ENCODE measurements at regions not wholly inside any gene's neighbourhood (a gene's known extent, or its start where the extent isn't known, plus 50 kb on each side); places are given as distances from the start of the nearest gene placed in this dataset.
"Not testable (repeated sequence)": the region's sequence is repeated elsewhere in the genome, so short reads cannot be mapped to it uniquely, and the experiment has no call there.

DNA sequence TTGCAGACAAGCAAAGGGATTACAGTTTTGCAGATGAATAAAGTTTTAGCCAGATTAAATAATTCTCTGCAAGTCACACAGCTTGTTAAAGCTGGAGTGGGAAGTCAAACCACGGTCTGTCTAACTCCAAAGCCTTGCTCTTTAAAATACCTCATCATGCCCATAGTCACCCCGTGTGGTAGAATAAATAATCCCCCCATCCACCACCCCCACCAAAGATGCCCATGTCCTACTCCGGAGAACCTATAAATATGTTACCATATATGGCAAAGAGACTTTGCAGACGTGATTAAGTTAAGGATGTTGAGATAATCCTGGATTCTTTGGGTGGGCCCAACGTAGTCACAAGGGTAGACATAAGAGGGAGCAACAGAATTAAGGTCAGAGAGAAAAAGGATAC is 118.7 kb downstream of the BEND2 start:
- no peak for DNase-seq (ENCODE audit: low read depth in 2 of 2)

DNA sequence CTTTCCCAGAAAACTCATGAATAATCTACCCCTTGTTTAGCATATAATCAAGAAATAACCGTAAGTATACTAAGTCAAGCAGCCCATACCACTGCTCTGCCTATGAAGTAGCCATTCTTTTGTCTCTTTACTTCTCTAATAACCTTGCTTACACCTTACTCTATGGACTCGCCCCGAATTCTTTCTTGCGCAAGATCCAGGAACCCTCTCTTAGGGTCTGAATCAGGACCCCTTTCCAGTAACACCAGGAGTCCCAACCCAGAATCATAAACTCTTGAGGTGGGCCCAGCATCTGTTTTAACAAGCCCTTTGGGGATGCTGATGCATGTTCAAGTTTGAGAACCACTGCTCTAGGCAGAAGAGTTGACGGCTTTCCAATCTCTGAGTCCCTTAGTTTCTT is 119.6 kb downstream of the BEND2 start:
- DNase-seq (ENCODE audit: low read depth in 2 of 2) = no peak

DNA sequence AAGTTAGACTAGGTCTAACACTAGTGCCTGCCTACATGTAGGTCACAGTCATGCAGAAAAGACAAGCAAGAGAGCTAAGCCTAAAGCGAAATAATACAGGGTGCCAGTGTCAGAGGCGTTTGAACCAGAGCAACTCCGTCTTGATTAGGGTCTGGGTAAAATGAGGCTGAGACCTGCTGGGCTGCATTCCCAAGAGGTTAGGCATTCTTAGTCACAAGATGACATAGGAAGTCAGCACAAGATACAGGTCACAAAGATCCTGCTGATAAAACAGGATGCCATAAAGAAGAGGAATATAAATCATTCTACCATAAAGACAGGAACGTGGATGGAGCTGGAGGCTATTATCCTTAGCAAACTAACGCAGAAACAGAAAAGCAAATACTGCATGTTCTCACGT is 120.9 kb downstream of the BEND2 start:
- no peak for DNase-seq (ENCODE audit: low read depth in 2 of 2)

DNA sequence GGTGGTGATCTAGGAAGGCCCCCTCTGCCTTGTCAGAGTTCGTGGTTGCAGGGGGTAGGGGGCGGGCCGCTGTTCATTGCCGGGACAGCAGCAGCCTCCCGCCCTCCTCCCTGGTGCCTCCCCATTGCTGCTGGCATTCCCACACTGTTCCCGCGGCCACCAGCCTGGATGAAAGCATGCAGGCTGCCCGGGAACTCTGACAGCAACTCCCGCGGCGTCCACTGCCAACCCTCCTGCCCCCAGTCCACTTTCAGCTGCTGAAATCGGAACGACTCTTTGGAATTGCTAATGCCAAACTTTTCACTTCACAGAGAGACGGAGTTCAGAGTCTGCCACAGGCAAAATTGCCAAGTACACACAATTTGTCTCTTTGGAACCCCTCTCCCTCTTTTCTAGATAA is 121.9 kb downstream of the BEND2 start:
- DNase-seq (ENCODE audit: low read depth in 2 of 2) = no peak

DNA sequence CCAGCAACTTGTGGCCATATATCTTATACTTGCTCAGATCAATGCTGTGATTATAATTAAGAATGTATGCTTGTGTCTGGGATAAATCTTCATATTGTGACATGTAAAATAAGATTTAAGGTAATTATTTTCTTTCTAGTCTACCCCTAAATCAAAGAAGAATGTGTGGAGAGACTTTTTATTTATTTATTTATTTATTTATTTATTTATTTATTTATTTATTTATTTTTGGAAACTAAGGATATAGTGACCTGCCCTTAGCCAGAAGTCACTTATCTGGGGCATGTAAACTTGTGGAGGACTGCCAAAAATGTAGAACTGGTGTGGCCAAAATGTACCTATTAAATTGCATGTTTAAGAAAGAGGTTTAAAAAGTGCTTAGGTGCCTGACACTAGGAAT is 144.3 kb downstream of the BEND2 start:
- DNase-seq (ENCODE audit: low read depth in 2 of 2) = no peak

DNA sequence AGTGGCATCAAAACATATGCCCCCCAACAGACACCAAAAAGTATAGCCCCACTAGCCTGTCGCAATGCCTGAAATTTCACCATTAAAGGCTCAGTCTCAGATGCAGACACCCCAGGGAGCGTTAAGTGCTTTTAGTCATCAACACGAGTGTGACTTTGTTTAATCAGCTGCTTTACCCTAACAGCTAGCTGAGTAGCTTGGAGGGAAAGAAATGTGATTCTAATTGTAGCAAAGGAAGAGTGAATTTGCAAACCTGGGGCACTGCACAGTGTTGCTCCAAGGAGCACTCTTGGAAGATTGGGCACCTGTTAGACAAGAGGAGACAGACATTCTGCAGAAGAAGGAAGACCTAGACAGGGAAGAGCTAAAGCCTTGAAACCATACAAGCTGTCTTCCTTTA is 145.1 kb downstream of the BEND2 start:
- no peak for DNase-seq (ENCODE audit: low read depth in 2 of 2)

DNA sequence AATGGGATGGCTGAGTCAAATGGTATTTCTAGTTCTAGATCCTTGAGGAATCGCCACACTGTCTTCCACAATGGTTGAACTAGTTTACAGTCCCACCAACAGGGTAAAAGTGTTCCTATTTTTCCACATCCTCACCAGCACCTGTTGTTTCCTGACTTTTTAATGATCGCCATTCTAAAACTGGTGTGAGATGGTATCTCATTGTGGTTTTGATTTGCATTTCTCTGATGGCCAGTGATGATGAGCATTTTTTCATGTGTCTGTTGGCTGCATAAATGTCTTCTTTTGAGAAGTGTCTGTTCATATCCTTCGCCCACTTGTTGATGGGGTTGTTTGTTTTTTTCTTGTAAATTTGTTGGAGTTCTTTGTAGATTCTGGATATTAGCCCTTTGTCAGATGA is 152.6 kb downstream of the BEND2 start:
- not testable (repeated sequence) for DNase-seq (ENCODE audit: low read depth in 2 of 2)

DNA sequence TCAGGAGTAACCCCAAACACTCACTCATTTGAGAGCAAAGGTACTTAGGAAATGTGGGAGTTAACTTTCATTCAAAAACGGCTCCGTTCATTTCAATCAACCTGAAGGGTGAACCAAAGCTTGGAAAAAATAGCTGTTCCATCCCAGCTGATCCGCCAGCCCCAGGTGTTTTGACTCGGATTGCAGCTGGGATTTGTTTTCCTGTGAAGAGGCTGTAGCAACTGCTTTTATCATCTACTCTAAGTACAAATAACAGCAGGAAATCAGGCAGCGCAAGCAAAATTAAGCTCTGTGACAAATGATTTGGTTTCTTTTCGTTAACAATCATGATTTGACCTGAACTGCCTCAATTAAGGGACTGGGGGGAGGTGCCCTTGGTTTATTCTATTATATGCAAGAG is 154.7 kb downstream of the BEND2 start:
- no peak for DNase-seq (ENCODE audit: low read depth in 2 of 2)

DNA sequence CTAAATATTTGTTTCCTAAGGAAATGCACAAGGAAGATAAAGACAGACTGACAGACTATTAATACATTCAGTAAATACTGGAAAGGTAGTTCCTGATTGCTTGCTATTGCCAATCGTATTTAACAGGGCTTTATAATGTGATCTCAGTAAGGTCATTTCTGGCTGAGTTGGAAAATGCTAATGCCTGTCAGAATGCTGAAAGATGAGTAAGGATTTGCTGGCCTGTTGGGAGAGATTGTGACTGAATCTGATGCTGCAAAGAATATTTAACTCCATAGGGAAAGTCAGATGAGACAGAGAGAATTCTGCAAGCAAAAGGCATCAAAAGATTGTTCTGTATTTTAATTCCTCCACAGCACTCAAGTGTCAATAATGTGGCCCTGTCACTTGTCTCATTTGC is 169.0 kb downstream of the BEND2 start:
- DNase-seq (ENCODE audit: low read depth in 2 of 2) = no peak

DNA sequence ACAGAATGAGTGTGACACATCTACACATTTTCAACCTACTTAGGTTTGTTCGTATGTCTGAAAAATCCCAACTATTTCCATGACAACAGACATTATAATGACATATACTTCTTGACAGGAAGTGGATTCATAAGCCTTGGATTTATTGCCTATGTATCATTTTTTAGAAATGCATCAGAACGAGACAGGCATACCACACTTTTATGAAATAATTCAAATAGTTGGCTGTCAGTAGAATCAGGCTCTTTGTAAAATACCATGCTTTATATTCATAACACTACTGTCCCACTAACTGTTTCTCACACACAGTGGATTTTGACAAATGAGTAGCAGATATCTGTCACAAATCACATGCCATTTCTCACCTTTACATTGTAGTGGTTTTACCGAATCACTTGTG is 173.2 kb downstream of the BEND2 start:
- no peak for DNase-seq (ENCODE audit: low read depth in 2 of 2)

DNA sequence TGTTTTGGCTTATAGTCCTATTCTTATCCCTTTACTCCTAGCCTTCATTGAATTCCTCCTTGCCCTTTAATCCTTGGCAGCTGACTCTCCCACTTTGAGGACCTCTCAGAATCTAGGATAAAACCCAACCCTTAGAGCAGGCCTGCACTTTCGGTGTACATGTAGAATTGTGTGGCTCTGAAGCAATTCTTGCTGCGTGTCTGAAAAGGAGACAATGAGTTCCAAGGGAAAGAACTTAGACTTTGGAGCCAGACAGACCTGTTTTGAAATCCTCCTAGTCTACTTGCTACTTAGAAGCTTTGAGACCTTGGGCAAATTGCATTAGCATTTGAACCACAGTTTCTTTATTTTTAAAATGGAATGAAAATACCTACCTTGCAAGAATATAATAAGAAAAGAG is 175.2 kb downstream of the BEND2 start:
- no peak for DNase-seq (ENCODE audit: low read depth in 2 of 2)

DNA sequence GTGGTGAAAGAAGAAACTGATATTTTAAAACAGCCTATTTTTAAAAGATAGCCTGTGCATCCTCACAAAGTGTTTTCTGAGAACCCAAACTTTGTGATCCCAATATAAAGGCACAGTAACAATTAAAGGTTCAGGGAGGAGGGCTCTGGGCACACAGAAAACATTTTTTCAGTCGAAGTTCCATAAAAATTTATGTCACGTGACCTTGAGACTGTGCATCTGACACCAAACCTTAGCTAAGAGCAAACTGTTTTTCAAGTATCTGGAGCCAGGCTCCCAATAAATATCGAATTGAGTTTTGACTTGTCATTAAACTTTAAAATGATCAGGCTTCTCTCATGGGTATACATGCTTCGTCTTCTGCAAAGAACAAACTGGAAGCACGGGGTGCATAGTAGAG is 177.9 kb downstream of the BEND2 start:
- DNase-seq (ENCODE audit: low read depth in 2 of 2) = no peak

DNA sequence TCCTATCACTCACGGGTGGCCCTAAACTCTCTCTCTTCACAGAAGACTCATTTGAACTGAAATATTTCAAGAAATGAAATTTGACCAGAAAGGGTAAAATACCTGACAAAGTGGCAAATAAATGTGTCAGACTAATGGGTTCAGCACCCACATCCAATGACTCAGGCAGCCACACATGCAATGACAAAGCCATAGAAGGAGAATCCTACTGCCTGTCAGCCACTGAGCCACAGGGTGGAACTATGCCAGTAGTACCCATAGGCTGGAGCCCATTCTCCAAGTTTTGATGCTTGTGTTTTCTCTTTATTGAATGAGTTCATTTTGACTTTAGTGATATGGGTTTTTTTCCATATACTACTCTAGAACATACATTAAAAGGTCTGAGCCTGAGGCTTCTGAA is 179.0 kb downstream of the BEND2 start:
- no peak for DNase-seq (ENCODE audit: low read depth in 2 of 2)

DNA sequence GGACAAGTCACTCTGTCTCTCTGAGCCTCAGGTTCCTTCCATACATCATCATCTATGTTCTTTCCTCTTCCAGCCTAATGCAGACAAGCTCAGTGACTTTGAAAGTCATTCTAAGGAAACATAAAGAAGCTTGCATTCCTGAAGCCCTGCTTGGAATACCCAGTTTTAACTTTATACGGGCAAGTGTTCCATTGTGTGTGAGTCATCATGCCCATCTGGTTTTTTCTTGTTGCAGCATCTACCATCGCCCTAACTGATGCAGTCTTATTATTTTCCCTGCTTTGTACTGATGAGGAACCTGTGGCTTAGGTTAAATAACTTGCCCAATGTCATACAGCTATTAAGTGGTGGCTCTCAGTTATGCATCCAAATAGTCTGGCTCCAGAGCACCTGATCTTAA is 177.9 kb upstream of the RAI2 start:
- no peak for DNase-seq (ENCODE audit: low read depth in 2 of 2)

DNA sequence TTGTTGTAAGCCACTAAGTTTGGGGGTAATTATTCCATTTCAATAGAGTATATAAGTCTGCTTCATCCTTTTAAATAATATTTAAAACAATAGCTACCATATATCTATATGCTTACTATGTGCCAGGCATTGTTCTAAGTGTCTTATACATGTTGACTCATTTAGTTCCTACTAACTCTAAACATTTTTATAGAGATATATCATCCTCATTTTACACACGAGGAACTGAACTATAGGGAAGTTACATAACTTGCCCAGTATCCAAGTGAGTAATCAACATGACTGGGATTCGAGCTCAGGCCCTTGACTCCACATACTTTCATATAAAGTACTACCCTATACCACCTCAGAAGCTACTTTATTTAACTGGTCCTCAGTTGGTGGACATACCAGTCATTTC is 175.3 kb upstream of the RAI2 start:
- DNase-seq (ENCODE audit: low read depth in 2 of 2) = no peak

DNA sequence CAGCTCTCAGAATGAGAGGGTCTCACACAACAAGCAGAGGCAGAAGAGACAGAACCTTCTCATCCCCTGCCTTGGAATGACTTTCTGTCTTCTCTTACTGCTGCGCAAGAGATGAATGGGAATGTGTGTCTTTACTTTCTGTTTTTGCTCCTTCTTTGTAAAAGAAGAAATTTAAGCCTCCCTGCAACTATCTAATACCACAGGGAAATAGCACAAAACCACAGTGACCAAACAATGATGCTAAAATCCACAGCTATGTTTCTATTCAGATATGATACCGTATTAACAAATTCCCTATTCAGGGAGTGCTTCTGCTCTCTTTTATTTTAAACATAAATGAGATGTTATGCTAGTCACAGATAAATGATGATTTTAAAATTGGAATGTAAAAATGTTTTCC is 173.8 kb upstream of the RAI2 start:
- DNase-seq (ENCODE audit: low read depth in 2 of 2) = no peak

DNA sequence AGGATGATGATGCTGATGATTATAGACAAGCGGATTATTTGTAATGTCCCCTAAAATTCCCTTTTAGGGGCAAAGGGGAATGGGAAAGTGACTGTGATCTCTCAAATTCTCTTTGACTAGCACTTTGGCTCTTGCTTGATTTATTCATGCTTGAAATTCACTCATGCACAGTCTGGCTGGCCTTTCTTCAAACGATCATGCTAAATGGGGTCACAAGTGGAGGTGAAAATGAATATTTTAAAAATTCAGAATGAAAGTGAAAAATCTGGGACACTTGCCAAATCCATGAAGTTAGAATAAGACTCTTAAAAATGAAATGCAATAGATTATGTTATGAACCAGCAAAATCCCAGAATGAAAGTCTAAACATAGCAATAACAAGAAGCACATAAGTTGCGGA is 173.4 kb upstream of the RAI2 start:
- DNase-seq (ENCODE audit: low read depth in 2 of 2) = no peak

DNA sequence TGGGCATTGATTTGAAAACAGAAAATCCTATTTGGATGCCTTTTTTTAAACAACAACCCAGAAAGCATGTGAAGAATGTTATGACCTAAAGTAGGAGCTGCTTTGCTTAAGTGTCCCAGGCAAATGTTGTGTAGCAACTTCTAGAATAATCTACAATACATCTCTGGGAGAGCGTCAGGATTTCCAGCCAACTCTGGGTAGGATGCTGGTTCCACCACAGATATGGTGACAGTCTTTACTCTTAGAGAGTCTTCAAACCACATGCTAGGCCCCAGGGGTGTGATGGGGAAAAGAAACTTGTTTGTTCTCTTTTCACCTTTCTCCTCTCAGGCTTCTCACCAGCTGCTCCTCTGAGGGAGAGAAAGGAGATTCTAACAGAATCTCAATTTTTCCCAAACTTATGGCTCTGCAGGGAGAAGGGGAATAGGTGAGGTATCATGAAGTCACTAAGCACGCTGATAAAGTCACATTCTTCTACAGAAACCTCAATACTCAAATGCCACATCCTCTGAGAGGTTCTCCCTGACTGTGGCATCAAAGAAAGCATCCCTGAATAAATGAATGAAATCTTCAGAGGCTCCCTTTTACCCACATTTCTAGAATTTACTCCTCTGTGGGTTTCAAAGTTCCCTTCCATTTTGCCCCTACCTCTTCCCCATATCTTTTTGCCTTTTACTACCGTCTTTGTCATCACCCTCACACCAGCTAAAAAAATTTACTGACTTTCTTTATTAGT is 171.6 kb upstream of the RAI2 start:
- no peak for DNase-seq (ENCODE audit: low read depth in 2 of 2)

DNA sequence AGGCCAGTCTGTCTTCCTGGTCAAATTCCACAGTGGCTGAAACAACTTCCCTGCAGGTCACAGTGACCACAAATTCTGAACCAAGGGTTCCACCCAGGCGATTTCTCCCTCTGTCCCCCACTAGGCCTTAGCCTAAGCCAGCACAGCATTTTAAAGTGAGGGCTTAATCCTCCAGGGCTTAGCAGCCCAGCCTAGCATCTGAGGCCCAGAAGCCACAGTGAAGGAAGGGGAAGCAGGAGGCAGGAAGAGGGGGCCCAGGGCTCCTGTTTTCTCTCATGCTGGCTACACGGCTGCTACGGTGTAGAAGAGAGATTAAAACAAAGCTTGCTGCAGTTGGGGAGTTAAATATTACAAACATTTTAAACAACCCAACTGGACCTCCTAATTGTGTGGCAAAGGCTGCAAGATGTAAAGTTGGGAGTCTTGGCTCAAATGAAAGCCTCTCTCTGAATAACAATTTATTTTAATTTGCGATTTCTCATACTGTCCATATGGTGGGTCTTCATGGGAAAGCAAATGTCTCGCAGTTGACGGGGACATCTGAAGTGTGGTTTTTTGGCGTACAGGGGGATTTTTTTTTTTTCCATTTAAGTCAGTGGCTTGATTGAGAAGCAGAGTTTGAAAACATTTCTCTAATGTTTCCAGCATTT is 170.8 kb upstream of the RAI2 start:
- no peak for DNase-seq (ENCODE audit: low read depth in 2 of 2)

DNA sequence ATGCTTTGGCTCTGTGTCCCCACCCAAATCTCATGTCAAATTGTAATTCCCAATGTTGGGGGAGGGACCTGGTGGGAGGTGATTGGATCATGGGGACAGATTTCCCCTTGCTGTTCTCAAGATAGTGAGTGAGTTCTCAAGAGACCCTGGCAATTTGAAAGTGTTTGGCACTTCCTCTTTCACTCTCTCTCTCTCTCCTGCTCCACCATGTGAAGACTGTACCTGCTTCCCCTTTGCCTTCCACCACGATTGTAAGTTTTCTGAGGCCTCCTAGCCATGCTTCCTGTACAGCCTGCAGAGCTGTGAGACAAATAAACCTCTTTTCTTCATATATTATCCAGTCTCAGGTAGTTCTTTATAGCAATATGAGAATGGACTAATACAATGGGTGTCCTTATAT is 169.6 kb upstream of the RAI2 start:
- not testable (repeated sequence) for DNase-seq (ENCODE audit: low read depth in 2 of 2)

DNA sequence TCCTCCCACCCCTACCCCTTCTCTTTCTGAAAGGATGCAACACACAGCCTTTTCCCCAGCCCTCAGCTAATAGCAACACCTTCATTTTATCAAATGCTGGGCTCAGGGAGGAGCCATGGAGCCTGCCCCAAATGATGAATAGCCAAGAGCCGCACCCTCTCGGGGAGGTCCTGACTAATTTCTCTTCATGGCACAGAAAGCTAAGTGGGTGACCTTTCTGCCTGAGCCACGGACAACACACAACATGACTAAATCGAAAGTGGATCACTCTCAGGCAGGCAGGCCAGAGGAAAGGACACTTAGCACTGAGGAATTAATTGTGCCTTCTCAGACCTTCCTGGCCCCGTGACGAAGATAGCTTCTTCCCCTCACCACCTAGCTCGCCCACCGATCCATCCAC is 165.1 kb upstream of the RAI2 start:
- DNase-seq (ENCODE audit: low read depth in 2 of 2) = no peak

DNA sequence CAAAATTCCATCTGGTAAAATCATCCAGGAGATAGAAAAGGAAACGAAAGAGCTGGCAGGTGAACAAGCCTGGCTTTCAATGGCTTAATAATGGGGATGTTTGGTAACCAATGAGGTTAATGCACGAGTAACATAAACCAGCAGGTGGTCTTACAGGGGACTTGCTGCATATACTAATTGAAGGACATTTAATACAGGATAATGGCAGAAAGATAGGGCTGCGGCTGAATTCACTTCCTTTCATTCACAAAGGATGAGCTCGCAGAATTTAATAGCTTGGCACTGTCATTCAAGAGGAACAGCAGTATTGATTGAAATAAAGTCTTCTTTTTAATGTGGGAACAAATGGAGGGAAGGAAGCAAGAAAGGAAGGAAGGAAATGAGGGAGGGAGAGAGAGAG is 156.3 kb upstream of the RAI2 start:
- DNase-seq (ENCODE audit: low read depth in 2 of 2) = no peak

DNA sequence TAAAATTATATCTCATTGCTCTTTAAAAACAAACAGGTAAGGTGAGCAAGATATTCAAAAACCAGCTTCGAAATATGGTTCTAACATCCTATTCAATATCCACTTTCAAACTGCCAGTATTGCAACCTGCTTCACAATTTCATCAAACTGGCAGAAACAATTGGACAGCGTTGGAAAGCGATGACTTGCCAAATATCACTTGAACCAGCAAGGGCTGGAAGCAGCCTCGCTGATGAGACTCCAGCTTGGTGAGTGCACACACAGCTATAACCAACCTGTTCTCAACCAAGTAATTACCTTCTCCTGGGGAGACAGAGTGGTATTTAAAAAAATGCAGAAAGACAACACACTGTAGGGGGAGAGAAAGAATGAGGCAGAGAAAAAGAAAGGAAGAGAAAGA is 155.8 kb upstream of the RAI2 start:
- DNase-seq (ENCODE audit: low read depth in 2 of 2) = no peak

DNA sequence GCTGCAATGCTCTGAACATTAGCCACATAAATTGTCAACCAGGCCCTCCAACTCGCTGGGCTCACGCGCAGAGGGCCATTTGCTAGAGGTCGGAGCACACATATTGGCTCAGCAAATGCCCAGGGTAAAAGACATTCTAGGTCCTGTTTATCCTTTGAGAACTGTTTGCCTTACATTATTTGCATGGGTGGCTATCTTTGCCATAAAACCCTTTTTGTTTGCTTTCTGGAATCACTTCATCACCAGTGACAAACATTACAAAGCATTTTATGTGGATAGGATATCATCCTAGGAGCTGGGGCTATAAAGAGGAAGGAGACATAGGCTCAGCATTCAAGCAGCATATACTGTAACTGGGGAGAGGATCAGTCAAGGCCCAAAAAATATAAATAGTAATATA is 149.2 kb upstream of the RAI2 start:
- DNase-seq (ENCODE audit: low read depth in 2 of 2) = no peak
